ENCODE measurements at regions not wholly inside any gene's neighbourhood (a gene's known extent, or its start where the extent isn't known, plus 50 kb on each side); places are given as distances from the start of the nearest gene placed in this dataset.

DNA sequence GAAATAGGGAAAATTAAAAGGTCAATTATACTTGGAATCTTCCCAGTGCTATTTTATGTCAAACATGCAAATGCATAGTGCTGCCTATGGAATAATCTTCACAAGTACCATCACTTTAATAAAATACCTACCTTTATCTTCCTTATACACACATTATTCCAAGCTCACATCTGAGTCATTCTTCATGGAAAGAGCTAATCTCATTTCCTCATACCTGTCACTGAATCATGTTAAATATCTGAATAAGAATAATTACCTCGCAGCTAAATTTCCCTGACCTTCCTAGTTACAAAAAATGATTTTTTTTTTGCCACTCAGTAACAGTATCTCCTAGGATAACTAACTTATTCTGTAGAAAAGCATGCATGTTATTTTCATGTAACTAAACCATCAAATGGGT lies 661.4 kb upstream of the HS3ST5 start:
- DNase-seq (ENCODE audit: low read depth) = no peak
- TF ChIP-seq, protein P1, sequence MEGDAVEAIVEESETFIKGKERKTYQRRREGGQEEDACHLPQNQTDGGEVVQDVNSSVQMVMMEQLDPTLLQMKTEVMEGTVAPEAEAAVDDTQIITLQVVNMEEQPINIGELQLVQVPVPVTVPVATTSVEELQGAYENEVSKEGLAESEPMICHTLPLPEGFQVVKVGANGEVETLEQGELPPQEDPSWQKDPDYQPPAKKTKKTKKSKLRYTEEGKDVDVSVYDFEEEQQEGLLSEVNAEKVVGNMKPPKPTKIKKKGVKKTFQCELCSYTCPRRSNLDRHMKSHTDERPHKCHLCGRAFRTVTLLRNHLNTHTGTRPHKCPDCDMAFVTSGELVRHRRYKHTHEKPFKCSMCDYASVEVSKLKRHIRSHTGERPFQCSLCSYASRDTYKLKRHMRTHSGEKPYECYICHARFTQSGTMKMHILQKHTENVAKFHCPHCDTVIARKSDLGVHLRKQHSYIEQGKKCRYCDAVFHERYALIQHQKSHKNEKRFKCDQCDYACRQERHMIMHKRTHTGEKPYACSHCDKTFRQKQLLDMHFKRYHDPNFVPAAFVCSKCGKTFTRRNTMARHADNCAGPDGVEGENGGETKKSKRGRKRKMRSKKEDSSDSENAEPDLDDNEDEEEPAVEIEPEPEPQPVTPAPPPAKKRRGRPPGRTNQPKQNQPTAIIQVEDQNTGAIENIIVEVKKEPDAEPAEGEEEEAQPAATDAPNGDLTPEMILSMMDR (IDR thresholded peaks at IDR 0.05; ENCODE audit: low read depth, low read length) = no peak
- TF ChIP-seq MYC (IDR thresholded peaks at IDR 0.05; ENCODE audit: low read depth, low read length) (no peak), POLR2A (IDR thresholded peaks at IDR 0.05; ENCODE audit: extremely low read depth, insufficient read length) (no peak)
- no peak overlapping the region for H3K4me3 ChIP-seq (ENCODE audit: low read depth, low read length)

DNA sequence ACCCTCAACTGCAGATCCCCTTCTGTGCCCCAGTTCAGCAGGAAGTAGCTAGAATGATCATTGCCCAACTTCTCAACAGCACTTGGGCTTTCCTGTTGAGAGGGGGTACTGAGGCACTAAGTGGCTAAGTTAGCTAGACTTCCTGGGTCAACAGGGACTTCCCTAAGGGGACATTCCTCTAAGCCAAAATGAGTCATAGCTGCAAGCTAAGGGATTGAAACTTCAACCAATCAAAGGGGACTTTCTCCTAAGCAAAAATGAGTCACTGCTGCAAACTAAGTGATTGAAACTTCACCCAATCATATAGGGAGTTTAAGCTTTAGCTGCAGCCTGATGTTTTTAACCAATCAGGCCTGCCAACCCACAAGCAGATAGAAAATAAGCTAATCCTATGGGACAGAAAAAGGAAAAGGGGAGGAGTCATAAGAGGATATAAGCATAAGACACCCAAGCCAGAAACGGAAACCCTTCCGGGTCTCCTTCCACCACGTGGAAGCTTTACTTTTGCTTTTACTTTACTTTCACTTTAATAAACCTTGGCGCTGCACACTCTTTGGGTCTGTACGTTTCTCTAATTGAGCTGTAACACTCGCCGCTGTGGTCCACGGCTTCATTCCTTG lies 659.0 kb upstream of the HS3ST5 start:
- DNase-seq (ENCODE audit: low read depth) = peak; percentile 5
- no peak overlapping the region for H3K4me3 ChIP-seq (ENCODE audit: low read depth, low read length)

DNA sequence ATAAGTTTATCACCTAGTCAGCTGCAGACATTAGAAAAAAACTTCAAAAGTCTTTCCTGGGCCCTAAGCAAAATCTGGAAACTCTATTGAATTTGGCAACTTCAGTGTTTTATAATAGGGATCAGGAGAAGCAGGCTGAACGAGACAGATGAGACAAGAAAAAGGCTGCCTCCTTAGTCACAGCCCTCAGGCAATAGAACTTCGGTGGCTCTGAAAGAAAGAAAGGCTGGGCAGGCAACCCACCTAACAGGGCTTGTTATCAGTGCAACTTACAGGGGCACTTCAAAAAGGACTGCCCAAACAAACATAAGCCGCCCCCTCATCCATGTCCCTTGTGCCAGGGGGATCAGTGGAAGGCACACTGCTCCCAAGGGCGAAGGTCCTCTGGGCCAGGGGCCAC lies 657.9 kb upstream of the HS3ST5 start:
- H3K4me3 ChIP-seq (ENCODE audit: low read depth, low read length) = no peak overlapping the region
- no peak for DNase-seq (ENCODE audit: low read depth)
- TF ChIP-seq MYC (IDR thresholded peaks at IDR 0.05; ENCODE audit: low read depth, low read length) = no peak
- TF ChIP-seq, protein P1 (IDR thresholded peaks at IDR 0.05; ENCODE audit: low read depth, low read length) = no peak
- TF ChIP-seq POLR2A (IDR thresholded peaks at IDR 0.05; ENCODE audit: extremely low read depth, insufficient read length) = no peak
- TF ChIP-seq, protein P2, sequence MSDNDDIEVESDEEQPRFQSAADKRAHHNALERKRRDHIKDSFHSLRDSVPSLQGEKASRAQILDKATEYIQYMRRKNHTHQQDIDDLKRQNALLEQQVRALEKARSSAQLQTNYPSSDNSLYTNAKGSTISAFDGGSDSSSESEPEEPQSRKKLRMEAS (IDR thresholded peaks at IDR 0.05; ENCODE audit: low read depth, low read length) = no peak

More for the DNA sequence above, 659.0 kb upstream of the HS3ST5 start:
- TF ChIP-seq, protein P1 (IDR thresholded peaks at IDR 0.05; ENCODE audit: low read depth, low read length) = no peak
- TF ChIP-seq, protein P2 (IDR thresholded peaks at IDR 0.05; ENCODE audit: low read depth, low read length) = no peak
- TF ChIP-seq POLR2A (IDR thresholded peaks at IDR 0.05; ENCODE audit: extremely low read depth, insufficient read length) (no peak), MYC (IDR thresholded peaks at IDR 0.05; ENCODE audit: low read depth, low read length) (no peak)

DNA sequence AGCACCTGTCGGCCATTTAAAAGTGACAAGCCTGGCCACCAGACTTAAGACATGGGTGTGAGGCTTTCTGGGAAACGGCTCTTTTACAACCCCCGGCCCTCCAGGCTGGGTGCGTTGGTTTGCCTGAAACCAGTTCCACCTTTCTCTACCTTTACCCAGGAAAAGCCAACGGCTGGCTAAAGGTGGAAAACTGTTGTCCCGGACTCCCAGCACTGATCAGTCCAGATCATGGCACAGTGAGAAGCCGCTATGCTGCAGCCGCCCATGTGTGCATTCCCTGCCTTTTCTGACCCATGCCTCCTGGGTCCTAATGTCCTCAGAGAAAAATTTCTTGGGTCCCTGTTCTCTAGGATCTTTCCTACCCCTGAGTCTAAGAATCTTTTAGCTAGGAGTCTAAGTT lies 655.7 kb upstream of the HS3ST5 start:
- no peak overlapping the region for H3K4me3 ChIP-seq (ENCODE audit: low read depth, low read length)
- DNase-seq (ENCODE audit: low read depth) = no peak
- no peak for TF ChIP-seq POLR2A (IDR thresholded peaks at IDR 0.05; ENCODE audit: extremely low read depth, insufficient read length)
- TF ChIP-seq, protein P2 (IDR thresholded peaks at IDR 0.05; ENCODE audit: low read depth, low read length) = no peak
- TF ChIP-seq, protein P1 (IDR thresholded peaks at IDR 0.05; ENCODE audit: low read depth, low read length) = no peak
- no peak for TF ChIP-seq MYC (IDR thresholded peaks at IDR 0.05; ENCODE audit: low read depth, low read length)

DNA sequence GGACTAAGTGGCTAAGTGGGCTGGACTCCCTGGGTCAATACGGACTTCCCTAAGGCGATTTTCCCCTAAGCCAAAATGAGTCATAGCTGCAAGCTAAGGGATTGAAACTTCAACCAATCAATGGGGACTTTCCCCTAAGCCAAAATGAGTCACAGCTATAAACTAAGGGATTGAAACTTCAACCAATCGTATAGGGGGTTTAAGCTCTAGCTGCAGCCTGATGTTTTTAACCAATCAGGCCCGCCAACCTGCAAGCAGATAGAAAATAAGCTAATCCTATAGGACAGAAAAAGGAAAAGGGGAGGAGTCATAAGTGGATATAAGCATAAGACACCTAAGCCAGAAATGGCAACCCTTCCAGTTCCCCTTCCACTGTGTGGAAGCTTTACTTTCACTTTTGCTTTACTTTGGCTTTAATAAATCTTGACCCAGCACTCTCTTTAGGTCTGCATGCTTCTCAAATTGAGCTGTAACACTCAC lies 655.0 kb upstream of the HS3ST5 start:
- TF ChIP-seq, protein P1 (IDR thresholded peaks at IDR 0.05; ENCODE audit: low read depth, low read length) = no peak
- TF ChIP-seq POLR2A (IDR thresholded peaks at IDR 0.05; ENCODE audit: extremely low read depth, insufficient read length) = no peak
- TF ChIP-seq, protein P2 (IDR thresholded peaks at IDR 0.05; ENCODE audit: low read depth, low read length) = no peak
- TF ChIP-seq MYC (IDR thresholded peaks at IDR 0.05; ENCODE audit: low read depth, low read length) = no peak
- DNase-seq (ENCODE audit: low read depth) = peak; percentile 15
- H3K4me3 ChIP-seq (ENCODE audit: low read depth, low read length) = no peak overlapping the region

Measured in NB4 (cell line).